ENCODE measurements at regions not wholly inside any gene's neighbourhood (a gene's known extent, or its start where the extent isn't known, plus 50 kb on each side); places are given as distances from the start of the nearest gene placed in this dataset.

GRCh38 chr3:117091676-117092075, 382.1 kb downstream of the TUSC7 start:
- no peak for DNase-seq

GRCh38 chr3:117096549-117096948, 387.0 kb downstream of the TUSC7 start:
- DNase-seq: no peak

- DNase-seq: no peak
Measured at GRCh38 chr3:117097351-117097750, 387.8 kb downstream of the TUSC7 start.

- no peak for DNase-seq
Measured at GRCh38 chr3:117101697-117102096, 392.1 kb downstream of the TUSC7 start.

- DNase-seq: no peak
Measured at GRCh38 chr3:117102426-117102825, 392.8 kb downstream of the TUSC7 start.

GRCh38 chr3:117103675-117104074, 394.1 kb downstream of the TUSC7 start:
- DNase-seq: no peak

- no peak for DNase-seq
Measured at GRCh38 chr3:117104381-117104780, 394.8 kb downstream of the TUSC7 start.

GRCh38 chr3:117104792-117105191, 395.2 kb downstream of the TUSC7 start:
- no peak for DNase-seq

GRCh38 chr3:117105686-117106085, 396.1 kb downstream of the TUSC7 start:
- DNase-seq: no peak

- DNase-seq: no peak
Measured at GRCh38 chr3:117106396-117106795, 396.8 kb downstream of the TUSC7 start.

- DNase-seq: no peak
Measured at GRCh38 chr3:117107946-117108345, 398.4 kb downstream of the TUSC7 start.

- DNase-seq: no peak
Measured at GRCh38 chr3:117109178-117109577, 399.6 kb downstream of the TUSC7 start.

- no peak for DNase-seq
Measured at GRCh38 chr3:117114517-117115265, 405.1 kb downstream of the TUSC7 start.

- DNase-seq: no peak
Measured at GRCh38 chr3:117117188-117117936, 407.8 kb downstream of the TUSC7 start.

GRCh38 chr3:117118604-117119003, 409.0 kb downstream of the TUSC7 start:
- no peak for DNase-seq

GRCh38 chr3:117120014-117120413, 410.4 kb downstream of the TUSC7 start:
- no peak for DNase-seq

- DNase-seq: no peak
Measured at GRCh38 chr3:117122609-117123008, 413.0 kb downstream of the TUSC7 start.

GRCh38 chr3:117126460-117126859, 416.9 kb downstream of the TUSC7 start:
- no peak for DNase-seq

- DNase-seq: no peak
Measured at GRCh38 chr3:117126946-117127546, 417.5 kb downstream of the TUSC7 start.

- no peak for DNase-seq
Measured at GRCh38 chr3:117128133-117128532, 418.6 kb downstream of the TUSC7 start.

GRCh38 chr3:117128872-117129271, 419.3 kb downstream of the TUSC7 start:
- peak; percentile 16 for DNase-seq

- DNase-seq: no peak
Measured at GRCh38 chr3:117129516-117129915, 419.9 kb downstream of the TUSC7 start.

- no peak for DNase-seq
Measured at GRCh38 chr3:117130222-117130621, 420.6 kb downstream of the TUSC7 start.

- no peak for DNase-seq
Measured at GRCh38 chr3:117131259-117131658, 421.7 kb downstream of the TUSC7 start.

Data from SHP77 treated with DMSO at 0.1 percent for 48 hours (cell line).